Stimulated activated CD8-positive, alpha-beta memory T cell treated with anti-CD3 and anti-CD28 coated beads, Interleukin-7, amount 100 ng/mL, for 4 hours (primary cell): ENCODE measurements at regions not wholly inside any gene's neighbourhood (a gene's known extent, or its start where the extent isn't known, plus 50 kb on each side); places are given as distances from the start of the nearest gene placed in this dataset.

Experiments used
- DNase-seq, 2 donors: peaks; one replicate each; pipeline ENCODE4 v3.0.0-alpha.2; 2020; ENCODE audit warnings: low read depth in 2 of 2

DNA sequence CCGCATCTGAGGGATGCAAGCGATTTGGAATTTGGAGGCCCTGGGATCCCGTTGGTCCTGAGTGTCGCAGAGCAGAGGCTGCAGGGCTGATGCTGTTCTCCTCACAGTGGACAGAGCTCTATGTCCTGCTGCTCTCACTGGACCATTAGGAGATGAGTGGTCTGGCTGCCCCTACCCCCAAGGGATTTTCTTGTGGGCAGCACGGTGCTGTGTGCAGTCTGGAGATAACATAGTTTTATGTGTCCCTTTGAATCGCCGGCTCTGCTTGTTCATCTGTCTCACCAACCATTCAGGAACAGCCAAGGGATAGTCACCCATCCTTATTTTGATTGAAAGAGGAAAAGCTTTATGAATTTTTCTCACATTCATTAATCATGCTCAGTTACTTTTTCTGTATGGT lies 49.9 kb downstream of the CHRM3 start:
- no peak for DNase-seq

DNA sequence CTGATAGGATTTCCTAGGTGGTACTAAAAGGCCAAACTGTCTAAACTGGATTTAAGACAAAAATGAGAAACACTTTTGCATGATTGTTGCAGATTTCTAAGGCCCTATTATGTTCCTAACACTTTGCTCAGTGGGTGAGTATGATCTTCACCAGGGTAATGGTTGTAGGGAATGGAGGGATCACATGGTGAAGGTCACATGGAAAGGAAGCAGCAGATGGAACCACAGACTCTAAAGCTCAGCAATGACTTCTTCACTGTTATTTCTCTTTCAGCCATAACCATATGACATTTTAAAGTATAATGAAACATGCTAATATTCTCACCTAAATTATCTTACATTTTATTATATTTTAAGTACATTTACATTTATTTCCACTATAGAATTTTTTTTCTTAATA lies 51.5 kb downstream of the CHRM3 start:
- DNase-seq, result no peak

DNA sequence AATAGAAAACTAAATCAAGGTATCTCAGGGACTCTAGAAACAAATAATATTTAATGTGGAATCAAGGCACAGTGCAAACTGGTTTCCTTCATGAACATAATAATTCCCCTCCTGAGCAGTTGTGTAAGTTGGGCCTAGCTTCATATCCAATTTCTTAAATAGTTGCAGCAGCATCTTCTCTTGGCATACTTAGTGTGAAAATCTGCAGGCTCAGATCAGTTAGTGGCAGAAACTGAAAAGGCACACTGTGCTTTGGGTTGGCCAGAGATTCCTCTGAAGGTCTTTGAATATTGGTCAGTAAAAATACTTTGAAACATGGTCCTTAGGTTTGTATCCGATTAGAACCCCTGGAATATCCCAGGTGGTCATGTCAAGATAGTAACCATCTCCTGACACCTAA lies 52.5 kb downstream of the CHRM3 start:
- no peak for DNase-seq

DNA sequence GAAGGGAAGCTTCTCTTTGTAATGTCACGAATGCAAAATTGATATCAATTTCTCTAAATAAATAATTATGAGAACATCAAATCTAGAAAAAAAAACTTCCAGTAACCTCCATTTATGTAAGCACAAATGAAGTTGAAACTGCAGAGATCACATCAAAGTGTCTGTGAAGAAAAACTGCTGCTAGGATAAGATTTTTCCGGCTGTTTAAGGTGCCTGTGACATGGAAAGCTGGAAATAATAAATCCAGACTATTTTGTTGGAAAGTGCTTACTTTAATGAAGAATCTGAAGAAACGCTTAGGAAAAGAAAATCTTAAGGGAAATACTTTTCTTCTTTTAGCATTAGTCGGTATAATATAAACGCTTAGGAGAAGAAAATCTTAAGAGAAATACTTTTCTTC lies 57.0 kb downstream of the CHRM3 start:
- no peak for DNase-seq

DNA sequence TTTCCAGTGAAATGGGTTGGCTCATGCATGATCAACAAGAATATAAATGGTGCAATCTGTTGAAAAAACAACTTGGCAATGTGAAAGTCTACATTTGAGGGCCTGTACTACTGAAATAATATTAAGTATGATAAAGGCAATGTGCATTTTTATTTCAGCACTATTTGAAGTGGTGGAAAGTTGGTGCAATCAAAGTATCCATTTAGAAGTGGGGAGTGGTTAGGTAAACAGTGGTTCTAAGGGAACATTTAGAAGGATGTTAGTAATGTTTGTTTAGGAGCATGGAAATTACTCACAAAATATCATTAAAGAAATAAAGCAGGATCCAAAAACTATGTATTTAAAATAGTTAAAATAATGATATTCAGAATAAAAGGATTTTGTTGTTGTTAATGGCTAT lies 60.2 kb downstream of the CHRM3 start:
- DNase-seq, result no peak

DNA sequence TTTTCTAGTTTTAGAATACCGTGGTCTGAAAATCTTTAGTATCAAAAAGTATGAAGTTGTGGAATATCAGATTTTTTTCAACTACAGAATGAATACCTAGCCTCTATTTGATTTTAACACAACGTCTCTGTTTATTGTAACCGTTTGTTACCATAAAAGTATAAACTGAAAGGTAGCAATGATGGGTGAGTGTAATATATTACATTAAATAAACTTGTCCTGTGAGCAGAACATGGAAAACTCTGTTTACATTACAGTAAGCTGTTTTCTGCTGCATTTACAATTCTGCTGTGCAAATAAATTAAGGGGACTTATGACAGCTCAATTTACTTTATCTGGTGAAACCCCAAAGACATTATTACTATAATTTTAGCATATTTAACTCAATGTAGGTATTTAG lies 62.5 kb downstream of the CHRM3 start:
- DNase-seq, result no peak

DNA sequence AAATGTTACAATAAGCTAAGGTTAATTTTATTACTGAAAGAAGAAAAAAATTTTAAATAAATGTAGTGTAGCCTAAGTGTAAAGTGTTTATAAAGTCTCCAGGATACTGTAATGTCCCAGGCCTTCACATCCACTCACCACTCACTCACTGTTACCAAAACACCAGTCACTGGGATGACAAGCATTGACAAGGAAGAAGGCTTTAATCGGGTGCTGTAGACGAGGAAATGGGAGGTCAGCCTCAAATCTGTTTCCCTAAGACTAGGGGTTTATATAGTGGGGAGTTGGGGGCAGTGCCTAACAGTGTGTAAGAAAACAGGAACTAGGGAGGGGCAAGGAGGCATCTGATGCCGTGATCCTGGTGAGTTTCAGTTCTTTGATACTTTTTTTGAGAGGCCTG lies 69.4 kb downstream of the CHRM3 start:
- no peak for DNase-seq

DNA sequence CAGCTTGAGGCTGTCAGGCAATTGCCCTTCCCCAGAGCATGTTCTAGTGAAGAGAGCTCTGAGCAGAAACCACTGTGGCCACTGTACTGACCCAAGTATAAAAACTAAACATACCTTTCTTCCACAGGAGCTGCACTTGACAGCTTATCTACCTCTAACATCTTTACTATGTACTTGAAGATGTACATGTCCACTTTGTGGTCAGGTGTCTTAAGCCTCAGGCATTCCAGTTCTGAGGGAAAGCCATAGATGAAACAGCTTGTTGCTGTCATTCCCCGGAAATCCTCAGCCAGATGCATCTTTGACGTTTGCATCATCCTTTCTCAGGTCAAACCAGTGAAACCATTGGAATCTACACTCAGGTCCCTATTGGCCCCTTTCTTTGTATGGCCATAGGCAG lies 70.4 kb downstream of the CHRM3 start:
- no peak for DNase-seq

DNA sequence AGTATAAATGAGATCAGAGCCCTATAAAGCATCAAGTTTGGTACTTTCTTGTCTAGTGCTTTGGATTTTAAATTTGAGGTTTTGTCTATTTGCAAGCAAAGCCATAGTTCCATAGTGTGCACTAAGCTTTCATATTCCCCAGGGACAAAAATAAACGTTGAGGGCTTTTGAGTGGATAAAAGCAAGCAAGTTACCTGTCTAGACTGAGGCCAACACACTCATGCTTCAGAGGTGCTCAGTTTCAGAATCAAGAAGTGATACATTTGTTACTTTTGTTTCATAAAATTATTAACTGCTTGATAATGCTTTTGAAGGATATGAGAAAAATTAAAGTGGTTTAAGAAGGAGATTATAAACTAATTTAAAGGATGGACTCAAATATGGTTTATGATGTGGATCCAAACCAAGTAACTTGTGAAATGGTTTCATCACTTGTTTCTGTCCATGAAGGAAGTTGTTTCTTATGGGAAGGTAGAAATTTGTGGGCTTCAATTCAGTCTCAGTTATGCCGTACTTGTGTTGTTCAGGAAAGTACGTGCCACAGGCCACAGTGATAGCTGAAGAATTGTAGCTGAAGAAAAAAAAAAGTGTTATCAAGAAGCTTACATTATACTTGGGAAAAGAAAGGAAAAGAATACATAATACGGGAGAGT lies 71.2 kb downstream of the CHRM3 start:
- no peak for DNase-seq

DNA sequence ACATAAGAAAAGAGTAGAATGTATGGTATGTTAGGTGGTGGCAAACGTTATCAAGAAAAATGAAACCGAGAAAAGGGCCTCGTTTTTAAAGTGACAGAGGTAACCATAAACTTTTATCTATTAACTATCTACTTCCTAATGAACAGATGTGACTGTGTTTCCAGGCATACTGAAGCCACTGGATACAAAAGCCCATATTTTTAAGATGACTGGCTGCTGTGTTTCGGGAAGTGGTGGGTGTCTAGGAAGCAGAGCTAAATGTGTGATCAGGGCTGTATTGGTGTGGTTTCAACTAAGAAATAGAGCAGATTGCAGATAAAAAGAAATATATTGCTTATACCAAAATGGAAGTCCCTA lies 71.8 kb downstream of the CHRM3 start:
- no peak for DNase-seq

DNA sequence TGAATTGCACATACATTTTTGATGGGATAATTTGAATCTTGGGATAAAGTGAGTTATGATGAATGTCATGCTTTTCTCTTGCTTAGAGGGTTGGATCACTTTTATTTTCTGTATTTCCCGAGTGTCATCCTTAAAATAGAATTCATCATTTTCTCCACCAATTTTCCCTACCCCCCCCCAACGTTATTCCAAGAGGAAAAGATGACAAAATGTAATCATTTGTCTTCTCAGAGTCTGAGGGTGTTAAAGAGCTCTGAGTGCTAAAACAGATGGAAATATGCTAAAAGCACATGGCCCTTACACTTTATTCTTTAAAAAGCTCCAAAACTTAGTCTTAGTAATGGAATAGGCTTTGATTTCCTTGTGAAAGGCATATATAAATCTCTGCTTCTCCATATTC lies 81.4 kb downstream of the CHRM3 start:
- no peak for DNase-seq

DNA sequence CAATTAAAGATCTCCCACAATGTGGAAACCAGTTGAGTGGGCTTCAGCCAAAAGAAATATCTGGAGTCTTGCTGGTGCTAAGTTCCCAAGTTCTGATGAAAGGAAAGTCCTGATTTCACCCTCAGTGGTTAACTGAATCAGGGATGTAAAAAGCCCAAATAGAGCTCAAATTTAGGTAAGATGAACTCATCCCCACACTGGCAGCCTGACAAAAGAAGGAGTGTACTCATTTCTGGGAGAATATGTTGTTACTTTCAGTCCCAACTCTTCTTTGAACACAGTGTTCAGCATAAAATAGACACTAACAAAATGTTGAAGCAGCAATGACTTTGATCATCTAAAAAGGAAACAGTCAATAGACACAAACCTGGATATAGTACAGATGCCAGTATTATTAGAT lies 91.7 kb downstream of the CHRM3 start:
- DNase-seq, result no peak

DNA sequence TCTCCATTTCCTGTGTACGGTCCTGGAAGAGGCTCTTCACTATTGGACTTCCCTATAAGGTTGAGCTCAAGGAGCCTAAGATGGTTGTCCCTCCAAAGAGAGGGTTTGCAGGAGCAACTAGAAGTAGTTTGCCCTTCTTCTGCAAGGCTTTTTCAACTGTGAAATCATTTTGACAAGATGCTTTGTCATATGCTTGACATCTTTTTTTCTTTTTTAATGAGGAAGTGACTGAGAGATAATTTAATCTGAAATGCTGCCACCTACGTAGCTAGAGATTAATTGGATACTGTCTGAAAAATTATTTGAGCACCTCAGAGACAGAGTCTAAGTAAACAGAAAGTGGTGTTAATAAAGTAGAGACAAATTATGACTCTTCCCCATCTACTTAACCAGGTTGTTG lies 97.0 kb downstream of the CHRM3 start:
- DNase-seq, result no peak

DNA sequence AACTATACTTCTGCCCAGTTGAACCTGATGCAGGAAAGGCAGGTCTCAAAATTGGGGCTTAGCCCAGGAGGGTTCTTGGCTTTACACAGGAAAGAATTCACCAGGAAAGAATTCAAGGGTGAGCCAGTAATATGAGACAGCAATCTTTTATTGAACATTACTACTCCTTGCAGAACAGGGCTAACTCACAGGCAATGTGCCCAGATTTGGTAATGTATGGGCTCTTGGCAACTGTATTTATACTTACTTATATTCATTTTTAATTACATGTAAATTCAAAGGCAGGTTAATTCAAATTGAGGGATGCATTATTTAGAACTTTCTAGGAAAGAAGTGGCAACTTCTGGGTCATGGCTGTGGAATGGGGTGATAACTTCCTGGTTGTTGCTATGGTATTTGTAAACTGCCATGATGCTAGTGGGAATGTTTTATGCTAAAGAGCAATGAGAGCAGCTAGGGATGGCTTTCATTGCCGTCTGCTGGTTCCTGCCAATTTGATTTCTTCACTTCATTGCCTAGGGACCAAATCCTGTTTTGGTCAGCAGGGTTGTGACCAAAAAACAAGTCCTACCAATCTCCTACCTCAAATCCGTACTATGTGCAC lies 107.5 kb downstream of the CHRM3 start:
- no peak for DNase-seq

DNA sequence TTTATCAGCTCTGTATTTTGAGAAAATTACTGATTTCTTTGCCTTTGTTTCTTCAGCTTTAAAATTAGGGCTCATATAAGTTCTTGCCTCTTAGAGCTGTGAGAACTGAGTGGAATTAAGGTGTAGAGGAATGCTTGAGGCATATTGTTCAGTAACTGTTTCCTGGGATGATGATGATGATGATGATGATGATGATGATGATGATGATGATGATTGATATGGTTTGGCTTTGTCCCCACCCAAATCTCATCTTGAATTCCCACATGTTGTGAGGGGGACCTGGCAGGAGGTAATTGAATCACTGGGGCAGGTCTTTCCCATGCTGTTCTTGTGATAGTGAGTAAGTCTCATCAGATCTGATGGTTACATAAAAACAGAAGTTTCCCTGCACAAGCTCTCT lies 118.7 kb downstream of the CHRM3 start:
- no peak for DNase-seq

DNA sequence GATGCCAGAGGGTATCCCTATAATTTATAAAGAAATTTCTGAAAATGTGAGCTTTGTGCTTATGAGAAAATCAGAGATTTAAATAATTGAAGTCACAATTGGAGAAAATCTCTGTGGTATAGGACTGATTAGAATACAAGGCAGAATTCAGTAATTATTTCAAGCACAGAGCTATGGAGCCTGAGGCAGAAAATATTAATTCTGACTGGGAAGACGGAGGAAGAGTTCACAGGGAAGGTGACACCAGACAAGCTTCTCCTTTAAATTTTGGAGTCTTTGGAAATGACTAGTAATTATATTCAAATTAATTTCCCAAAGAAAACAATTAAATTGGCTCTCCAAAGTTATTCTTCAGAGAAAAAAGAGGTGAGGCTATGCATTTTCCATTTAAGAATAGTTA lies 121.5 kb downstream of the CHRM3 start:
- no peak for DNase-seq

DNA sequence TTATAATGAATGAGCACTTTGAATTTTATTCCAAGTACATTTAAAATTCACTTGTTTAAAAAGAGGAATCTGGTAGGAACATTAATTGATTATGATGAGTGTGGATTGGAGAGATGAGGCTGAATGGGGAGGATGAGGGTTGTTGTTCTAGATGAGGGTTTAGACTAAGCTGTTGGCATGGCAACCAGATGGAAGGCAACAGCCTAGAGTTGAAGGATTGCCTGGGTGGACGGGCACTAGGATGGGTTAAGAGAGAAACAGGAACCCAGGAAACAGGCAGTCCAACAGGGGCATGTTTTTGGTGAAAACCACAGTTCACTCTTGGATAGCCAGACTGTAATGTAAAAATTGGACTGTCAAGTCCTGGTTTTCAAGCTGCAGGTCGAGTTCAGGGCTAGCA lies 125.5 kb downstream of the CHRM3 start:
- no peak for DNase-seq

DNA sequence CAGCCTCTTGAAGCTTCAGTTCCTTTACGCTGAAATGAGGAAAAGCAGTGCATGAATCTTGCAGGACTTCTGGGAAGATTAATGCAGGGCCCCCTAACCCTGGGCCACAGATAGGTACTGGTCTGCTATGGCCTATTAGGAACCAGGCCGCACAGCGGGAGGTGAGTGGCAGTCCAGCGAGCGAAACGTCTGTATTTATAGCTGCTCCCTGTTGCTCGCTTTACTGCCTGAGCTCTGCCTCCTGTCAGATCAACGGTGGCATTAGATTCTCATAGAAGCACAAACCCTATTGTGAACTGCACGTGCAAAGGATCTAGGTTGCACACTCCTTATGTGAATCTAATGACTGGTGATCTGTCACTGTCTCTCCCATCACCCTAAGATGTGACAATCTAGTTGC lies 130.2 kb downstream of the CHRM3 start:
- no peak for DNase-seq

DNA sequence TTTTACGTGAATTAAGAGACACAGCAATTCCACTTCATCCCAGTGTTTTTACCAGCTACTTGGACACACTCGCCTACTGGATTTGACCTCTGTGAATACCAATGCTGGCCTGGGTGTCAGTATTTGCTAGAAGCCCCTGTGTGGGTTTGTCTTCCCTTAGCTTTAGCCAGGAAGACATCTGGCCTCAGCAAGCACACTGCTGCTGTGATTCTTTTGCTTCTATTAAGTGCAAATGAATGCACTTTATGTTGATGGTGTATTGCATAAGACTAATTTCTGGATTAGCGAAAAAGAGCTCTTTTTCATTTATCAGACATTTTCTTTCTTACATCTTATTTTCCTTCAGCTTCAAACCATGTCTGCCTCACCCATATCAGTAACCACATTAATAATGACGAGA lies 140.0 kb downstream of the CHRM3 start:
- DNase-seq, result no peak

DNA sequence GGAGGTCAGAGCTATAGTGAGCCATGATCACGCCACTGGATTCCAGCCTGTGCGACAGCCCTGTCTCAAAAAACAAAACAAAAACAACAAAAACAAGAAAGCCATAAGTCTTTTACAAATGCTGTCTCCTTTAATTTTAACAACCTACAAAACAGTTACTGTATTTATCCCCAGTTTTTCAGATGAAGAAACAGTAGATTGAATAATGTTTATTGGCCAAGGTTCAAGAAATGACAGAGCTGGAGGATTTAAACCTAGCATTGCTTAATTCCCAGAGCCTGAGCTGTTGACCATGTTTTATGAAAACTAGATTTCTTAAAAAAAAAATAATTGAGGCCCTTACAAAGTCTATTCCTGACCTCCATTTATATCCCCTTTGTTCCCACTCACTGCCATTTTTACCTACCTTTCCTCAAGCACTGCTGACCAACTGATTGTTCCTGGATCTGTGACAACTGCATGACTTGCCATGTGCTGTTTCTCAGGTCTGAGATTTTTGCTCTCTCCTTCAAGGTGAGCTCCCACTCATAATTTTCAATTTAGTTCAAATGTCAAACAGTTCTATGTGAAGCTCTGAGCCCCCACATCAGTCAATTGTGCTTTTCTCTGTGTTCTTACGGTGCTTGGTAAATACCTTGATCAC lies 140.8 kb downstream of the CHRM3 start:
- DNase-seq, result no peak

DNA sequence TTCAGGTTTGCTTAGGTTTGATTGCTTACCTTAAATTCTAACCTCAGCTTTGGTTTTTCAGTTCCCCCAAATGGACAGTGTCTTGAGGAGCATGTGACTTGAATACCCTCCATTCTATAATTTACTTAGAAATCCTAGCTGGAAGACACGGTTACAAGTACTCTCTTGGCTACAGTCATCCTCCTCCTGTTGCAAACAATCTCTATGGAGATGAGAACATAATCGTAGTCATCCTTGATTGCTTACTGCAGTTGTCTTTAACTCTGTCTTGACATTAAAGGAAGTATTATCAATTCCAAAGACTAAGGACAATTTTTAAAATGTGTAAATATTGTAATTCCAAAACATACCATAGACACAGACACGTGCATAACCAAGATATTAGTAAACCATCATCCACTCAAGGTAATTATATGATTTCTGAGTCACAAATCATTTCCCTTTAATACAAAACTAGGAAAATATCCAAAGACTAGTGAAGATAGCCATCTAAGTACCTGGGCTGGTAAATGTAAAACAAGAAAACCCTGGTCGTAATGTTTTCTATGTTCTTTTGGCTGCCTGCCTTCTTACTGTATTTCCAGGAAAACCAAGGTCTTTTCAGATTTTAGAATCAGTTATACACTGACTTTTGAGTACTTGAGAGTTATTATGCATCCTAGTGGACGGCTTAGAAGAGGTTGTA lies 149.9 kb downstream of the CHRM3 start:
- no peak for DNase-seq

DNA sequence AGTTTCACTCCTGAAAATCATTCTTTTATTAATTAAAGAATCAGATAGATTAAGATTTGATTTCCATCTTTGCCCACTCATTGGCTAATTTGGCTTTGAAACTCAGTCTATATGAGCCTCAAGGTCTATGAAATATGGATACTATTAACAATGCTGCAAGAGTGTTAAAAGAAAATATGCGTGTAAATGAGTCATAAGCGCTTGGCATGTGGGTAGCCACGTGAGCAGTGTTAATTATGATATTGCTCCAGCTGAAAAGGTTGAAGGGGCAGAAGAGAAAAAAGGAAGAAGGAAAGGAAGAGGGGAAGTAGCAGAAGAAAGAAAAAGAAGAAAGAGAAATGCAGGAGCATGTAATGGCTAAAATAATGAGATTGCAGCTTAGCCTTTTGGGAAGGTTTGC lies 151.4 kb downstream of the CHRM3 start:
- DNase-seq, result no peak
